CD14-positive monocyte (primary cell): ENCODE measurements at regions not wholly inside any gene's neighbourhood (a gene's known extent, or its start where the extent isn't known, plus 50 kb on each side); places are given as distances from the start of the nearest gene placed in this dataset.

Source experiments
- DNase-seq, 3 donors: peaks; one replicate each; pipeline ENCODE4 v3.0.0-alpha.2; 2011 to 2022
- H2AFZ ChIP-seq: 2 replicates; pipeline ENCODE4 v1.6.0; 2012; ENCODE audit warnings: mild to moderate bottlenecking, low read depth, low read length, inconsistent platforms; ENCODE audit not compliant: insufficient read depth, poor library complexity, severe bottlenecking
- H3K27ac ChIP-seq, 2 donors: 1 replicate in 1 of 2; 2 replicates in 1 of 2; pipeline ENCODE4 v1.5.1; 2012 to 2013; ENCODE audit warnings: low read length in 2 of 2, control low read depth in 1 of 2, inconsistent platforms in 1 of 2, low read depth in 1 of 2, mild to moderate bottlenecking in 1 of 2
- H3K27me3 ChIP-seq, 2 donors: one replicate each; pipeline versions ENCODE4 v1.6.0 to v1.6.1; 2011 to 2013; ENCODE audit warnings: low read length in 2 of 2; ENCODE audit not compliant: control insufficient read depth in 2 of 2, insufficient read depth in 2 of 2
- H3K36me3 ChIP-seq, 2 donors: replicated peaks in 1 of 2; 1 replicate in 1 of 2; 2 replicates in 1 of 2; pipeline versions ENCODE4 v1.5.1 to v1.6.1; 2012 to 2013; ENCODE audit warnings: low read length in 2 of 2, control low read depth in 1 of 2, inconsistent platforms in 1 of 2, mild to moderate bottlenecking in 1 of 2; ENCODE audit not compliant: insufficient read depth in 2 of 2, control insufficient read depth in 1 of 2
- H3K4me1 ChIP-seq, 2 donors: 1 replicate in 1 of 2; 2 replicates in 1 of 2; pipeline versions ENCODE4 v1.5.1 to v1.6.1; 2012 to 2013; ENCODE audit warnings: low read length in 2 of 2, control low read depth in 1 of 2, inconsistent platforms in 1 of 2, mild to moderate bottlenecking in 1 of 2, moderate library complexity in 1 of 2; ENCODE audit not compliant: insufficient read depth in 2 of 2, control insufficient read depth in 1 of 2
- H3K4me2 ChIP-seq: replicated peaks from 2 replicates; pipeline ENCODE3; 2012; ENCODE audit warnings: low read length, moderate library complexity, mild to moderate bottlenecking; ENCODE audit not compliant: poor library complexity, severe bottlenecking; ENCODE audit errors: extremely low read depth
- H3K4me3 ChIP-seq, 3 experiments: fragments of 200-600 bp in 1 of 3; sonication (generic) in 1 of 3; replicated peaks in 1 of 3; 1 replicate in 2 of 3; 2 replicates in 1 of 3; pipeline ENCODE4 v1.5.1; 2011 to 2013; ENCODE audit warnings: low read length in 3 of 3, mild to moderate bottlenecking in 3 of 3, control low read depth in 2 of 3, low read depth in 2 of 3, inconsistent platforms in 1 of 3, moderate library complexity in 1 of 3
- H3K79me2 ChIP-seq: 2 replicates; pipeline ENCODE4 v1.6.0; 2012; ENCODE audit warnings: mild to moderate bottlenecking, control low read depth, inconsistent platforms, low read length, moderate library complexity; ENCODE audit not compliant: insufficient read depth
- H3K9ac ChIP-seq: 2 replicates; pipeline ENCODE4 v1.6.0; 2017; ENCODE audit warnings: low read length, mild to moderate bottlenecking; ENCODE audit not compliant: insufficient read depth, poor library complexity, severe bottlenecking
- H3K9me3 ChIP-seq, 2 donors: replicated peaks in 1 of 2; 1 replicate in 1 of 2; 2 replicates in 1 of 2; pipeline versions ENCODE4 v1.5.1 to v1.6.1; 2012 to 2013; ENCODE audit warnings: low read length in 2 of 2, control low read depth in 1 of 2; ENCODE audit not compliant: control insufficient read depth in 1 of 2, insufficient read depth in 1 of 2
- H4K20me1 ChIP-seq: 2 replicates; pipeline ENCODE4 v1.6.0; 2012; ENCODE audit warnings: mild to moderate bottlenecking, low read length, control low read depth, moderate library complexity; ENCODE audit not compliant: insufficient read depth
- H3K27ac Mint-ChIP-seq, 7 donors: one replicate each; pipeline ENCODE4 v1.8.0; 2020; ENCODE audit warnings: mild to moderate bottlenecking in 7 of 7, mixed read lengths in 7 of 7, moderate library complexity in 6 of 7, inconsistent platforms in 2 of 7
- H3K27me3 Mint-ChIP-seq, 3 donors: one replicate each; pipeline ENCODE4 v1.8.0; 2021 to 2022; ENCODE audit warnings: low read depth in 3 of 3, mild to moderate bottlenecking in 3 of 3, mixed read lengths in 3 of 3, moderate library complexity in 3 of 3, inconsistent platforms in 1 of 3
- H3K36me3 Mint-ChIP-seq, 2 donors: one replicate each; pipeline ENCODE4 v1.8.0; 2020; ENCODE audit warnings: mixed read lengths in 2 of 2, inconsistent platforms in 1 of 2, mild to moderate bottlenecking in 1 of 2
- H3K4me1 Mint-ChIP-seq: one replicate; pipeline ENCODE4 v1.8.0; 2020; ENCODE audit warnings: mild to moderate bottlenecking, mixed read lengths
- H3K4me3 Mint-ChIP-seq, 2 donors: one replicate each; pipeline ENCODE4 v1.8.0; 2020; ENCODE audit warnings: mild to moderate bottlenecking in 2 of 2, mixed read lengths in 2 of 2, moderate library complexity in 1 of 2
- H3K9me3 Mint-ChIP-seq, 7 donors: one replicate each; pipeline ENCODE4 v1.8.0; 2020 to 2022; ENCODE audit warnings: mixed read lengths in 7 of 7, mild to moderate bottlenecking in 6 of 7, moderate library complexity in 6 of 7, inconsistent platforms in 2 of 7
- CTCF ChIP-seq: fragments of 200-600 bp; IDR thresholded peaks from one replicate; pipeline ENCODE4 v1.8.0; 2022; ENCODE audit warnings: antibody characterized with exemption, mild to moderate bottlenecking
- WGBS: methylation state at CpG from one replicate; pipeline ENCODE4 v1.1.5; 2013; ENCODE audit warnings: missing lambda C conversion rate; ENCODE audit not compliant: insufficient coverage; 5-methylcytosine and 5-hydroxymethylcytosine counted together
- intact Hi-C, 2 donors: fragments of 100-400 bp; cut with micrococcal nuclease; formaldehyde crosslinking; loops; one replicate each; pipeline versions ENCODE4 v1.15.0 to v1.15.1; 2023

GRCh38 chrX:13140007-13140406, 95.6 kb upstream of the FAM9C start:
- Histone ChIP-seq H3K4me3 (no peak overlapping the region), H3K9ac (no peak overlapping the region), H3K27ac (no peak overlapping the region), H2AFZ (no peak overlapping the region), H4K20me1 (no peaks in the 10 kb centered on the region), H3K79me2 (no peaks in the 10 kb centered on the region), H3K36me3 (no peaks in the 10 kb centered on the region), H3K4me2 (no peak overlapping the region), H3K27me3 (no peaks in the 10 kb centered on the region), H3K4me1 (peaks cover 4 to 5% of the 10 kb centered on the region in 2 donors), H3K9me3 (peaks cover 18 to 19% of the 10 kb centered on the region in 2 donors)
- Mint-ChIP-seq H3K27ac (no peak overlapping the region), H3K27me3 (peaks cover 0 to 15% (median 2%) of the 10 kb centered on the region in 3 donors), H3K4me1 (peaks cover 9% of the 10 kb centered on the region), H3K4me3 (no peak overlapping the region), H3K36me3 (no peaks in the 10 kb centered on the region), H3K9me3 (peaks cover 2 to 35% (median 28%) of the 10 kb centered on the region in 7 donors)
- no CpG with 5 or more reads among the region's 5 CpGs for WGBS
- DNase-seq = no peak
- intact Hi-C loops = no loop called here
- TF ChIP-seq CTCF = no peak

GRCh38 chrX:13131396-13132137, 87.1 kb upstream of the FAM9C start:
- Histone ChIP-seq H3K79me2 (no peaks in the 10 kb centered on the region), H2AFZ (no peak overlapping the region), H3K4me2 (peak overlapping the region; percentile 11), H4K20me1 (no peaks in the 10 kb centered on the region), H3K27ac (peak overlapping the region in 1 of 2 donors; percentile 25), H3K9me3 (no peaks in the 10 kb centered on the region), H3K36me3 (no peaks in the 10 kb centered on the region), H3K27me3 (peaks cover 0 to 18% of the 10 kb centered on the region in 2 donors), H3K9ac (no peak overlapping the region), H3K4me1 (peaks cover 15 to 24% of the 10 kb centered on the region in 2 donors), H3K4me3 (no peak overlapping the region)
- H3K36me3 Mint-ChIP-seq = no peaks in the 10 kb centered on the region
- peak; percentile 62 to 69 (median 63) for DNase-seq
- H3K4me1 Mint-ChIP-seq = peaks cover 18% of the 10 kb centered on the region
- H3K9me3 Mint-ChIP-seq = peaks cover 0 to 12% (median 1%) of the 10 kb centered on the region in 7 donors
- H3K27me3 Mint-ChIP-seq = peaks cover 0 to 27% (median 2%) of the 10 kb centered on the region in 3 donors
- no peak for TF ChIP-seq CTCF
- no CpG with 5 or more reads among the region's 3 CpGs for WGBS
- H3K27ac Mint-ChIP-seq = peak overlapping the region; percentile 21 to 89 (median 68)
- no peak overlapping the region for H3K4me3 Mint-ChIP-seq
- intact Hi-C loops = no loop called here
